GM12872 (cell line): ENCODE measurements at regions not wholly inside any gene's neighbourhood (a gene's known extent, or its start where the extent isn't known, plus 50 kb on each side); places are given as distances from the start of the nearest gene placed in this dataset.

Experiments used
- CTCF ChIP-seq: IDR thresholded peaks from 3 replicates; pipeline ENCODE4 v1.5.1; 2011; ENCODE audit warnings: low read depth, mild to moderate bottlenecking, low read length, moderate library complexity; ENCODE audit not compliant: insufficient read depth

DNA sequence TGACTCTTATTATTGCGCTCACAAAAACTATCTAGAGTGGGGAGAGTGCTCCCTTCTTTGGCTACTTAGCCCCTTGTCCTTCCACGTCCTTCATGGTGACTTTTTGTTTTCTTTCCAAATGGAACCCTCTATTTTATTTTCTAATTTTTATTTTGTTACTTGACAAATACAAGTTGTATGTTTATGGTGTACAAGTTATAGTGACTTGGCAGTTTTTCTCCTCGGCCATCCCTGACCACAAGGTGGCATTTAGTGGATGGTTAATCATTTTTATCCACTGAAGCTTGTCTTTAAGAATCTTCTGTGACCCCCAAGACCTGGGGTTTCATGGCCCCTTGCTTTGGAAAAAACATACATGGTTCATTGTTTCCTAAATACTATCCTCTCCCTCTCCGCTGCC is 70.1 kb downstream of the NKX2-1 start:
- TF ChIP-seq CTCF: no peak

DNA sequence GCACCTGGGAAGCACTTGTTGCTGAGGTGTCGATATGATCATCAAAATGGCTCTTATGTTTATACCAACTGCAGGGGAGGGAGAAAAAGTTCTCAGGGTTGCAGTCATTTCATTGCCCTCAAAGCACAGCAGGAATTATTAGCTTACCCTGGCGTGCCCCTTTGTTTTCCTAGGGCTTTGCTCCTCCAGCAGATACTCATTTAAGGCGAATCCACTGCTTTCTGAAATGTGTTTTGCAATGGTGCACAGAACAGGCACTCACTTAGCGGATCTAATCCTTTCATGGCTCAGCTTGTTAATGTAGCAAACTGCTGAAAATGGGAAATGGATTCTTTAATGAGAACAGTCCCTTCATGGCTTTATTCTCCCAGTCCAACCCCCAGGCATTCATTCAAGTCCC is 76.7 kb downstream of the NKX2-1 start:
- TF ChIP-seq CTCF: no peak

- no peak for TF ChIP-seq CTCF
Measured at GRCh38 chr14:36442824-36443241, 77.2 kb downstream of the NKX2-1 start.

GRCh38 chr14:36441283-36441682 is 78.7 kb downstream of the NKX2-1 start:
- TF ChIP-seq CTCF: no peak

GRCh38 chr14:36439766-36440165 is 80.3 kb downstream of the NKX2-1 start:
- TF ChIP-seq CTCF: no peak

DNA sequence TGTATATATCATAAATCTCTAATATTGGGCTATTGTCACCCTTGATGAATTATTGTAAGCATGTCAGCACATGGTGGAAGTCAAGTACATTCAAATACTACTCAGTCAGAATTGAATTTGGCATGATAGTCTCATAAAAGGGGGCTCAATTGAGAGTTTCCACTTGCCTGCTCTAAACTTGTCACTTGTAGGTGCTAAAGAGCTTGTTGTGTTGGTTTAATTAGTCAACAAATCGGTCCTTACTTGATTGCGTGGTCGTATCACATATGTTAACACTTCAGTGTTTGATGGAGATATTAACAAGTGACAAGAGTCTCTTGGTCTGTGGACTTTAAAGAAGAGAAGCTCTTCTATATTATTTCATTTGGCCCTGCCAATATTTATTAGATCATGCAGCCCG is 81.1 kb downstream of the NKX2-1 start:
- TF ChIP-seq CTCF: no peak

GRCh38 chr14:36430662-36431084 is 89.4 kb downstream of the NKX2-1 start:
- TF ChIP-seq CTCF: no peak

DNA sequence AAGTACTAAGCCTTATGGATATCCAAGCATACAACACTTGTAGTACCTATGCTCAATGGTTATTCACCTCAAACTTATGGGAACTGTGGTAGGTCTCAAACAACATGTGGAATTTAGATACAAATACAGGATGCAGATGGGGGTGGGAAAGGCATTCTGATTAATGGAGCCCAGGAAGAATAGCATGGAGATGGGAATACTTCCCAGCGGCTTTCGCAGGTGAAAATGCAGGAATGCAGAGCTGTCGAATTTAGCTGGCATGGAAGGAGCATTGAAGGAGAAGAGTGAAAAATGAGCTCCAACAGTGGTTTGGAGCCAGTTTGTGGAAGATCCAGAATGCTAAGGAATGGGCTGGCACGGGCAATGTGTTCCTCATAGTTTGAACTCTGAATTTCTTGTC is 89.9 kb downstream of the NKX2-1 start:
- TF ChIP-seq CTCF: no peak
